Midbrain (tissue), 1 donor: ENCODE measurements at regions not wholly inside any gene's neighbourhood (a gene's known extent, or its start where the extent isn't known, plus 50 kb on each side); places are given as distances from the start of the nearest gene placed in this dataset.

Experiments
- DNase-seq: peaks from one replicate; lab custom pipeline; 2025; lab: John Stamatoyannopoulos, UW

DNA sequence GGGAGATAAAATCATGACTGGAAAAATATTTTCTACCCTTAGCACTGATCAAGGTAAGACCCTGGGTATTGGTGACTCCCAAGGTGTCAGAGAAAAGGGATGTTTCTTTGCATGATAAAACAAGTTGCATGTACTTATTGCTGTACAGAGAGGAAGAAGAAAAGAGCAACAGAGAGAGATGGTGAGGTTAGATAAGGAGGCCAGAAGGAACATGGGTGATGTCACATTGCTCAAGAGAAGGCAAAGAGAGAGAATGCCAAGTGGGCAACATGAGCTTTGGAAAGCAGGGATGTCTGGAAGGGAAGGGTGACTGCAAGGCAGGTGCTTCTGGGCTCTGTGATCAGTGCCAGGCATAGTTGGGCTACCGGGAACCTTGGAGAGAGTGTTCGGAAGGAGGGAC, 65.1 kb upstream of the ADARB2 start:
- DNase-seq = no peak

- DNase-seq = no peak
Observed at GRCh38 chr10:1788401-1788800, 51.1 kb upstream of the ADARB2 start.
